ENCODE measurements at regions not wholly inside any gene's neighbourhood (a gene's known extent, or its start where the extent isn't known, plus 50 kb on each side); places are given as distances from the start of the nearest gene placed in this dataset.

GRCh38 chr4:184531008-184531407, 56.7 kb upstream of the IRF2 start:
- no peak overlapping the region for H3K4me3 ChIP-seq (replicated peaks; ENCODE audit: low read depth, low read length)
- DNase-seq (ENCODE audit: low read depth) = no peak
- no peak for TF ChIP-seq CTCF (IDR thresholded peaks at IDR 0.05; ENCODE audit: low read length, missing control alignments)

GRCh38 chr4:184529283-184529682, 54.9 kb upstream of the IRF2 start:
- DNase-seq (ENCODE audit: low read depth) = no peak
- no peak overlapping the region for H3K4me3 ChIP-seq (replicated peaks; ENCODE audit: low read depth, low read length)
- no peak for TF ChIP-seq CTCF (IDR thresholded peaks at IDR 0.05; ENCODE audit: low read length, missing control alignments)

GRCh38 chr4:184528713-184529112, 54.4 kb upstream of the IRF2 start:
- no peak overlapping the region for H3K4me3 ChIP-seq (replicated peaks; ENCODE audit: low read depth, low read length)
- no peak for DNase-seq (ENCODE audit: low read depth)
- TF ChIP-seq CTCF (IDR thresholded peaks at IDR 0.05; ENCODE audit: low read length, missing control alignments) = no peak

GRCh38 chr4:184528051-184528450, 53.7 kb upstream of the IRF2 start:
- DNase-seq (ENCODE audit: low read depth) = no peak
- H3K4me3 ChIP-seq (replicated peaks; ENCODE audit: low read depth, low read length) = no peak overlapping the region
- no peak for TF ChIP-seq CTCF (IDR thresholded peaks at IDR 0.05; ENCODE audit: low read length, missing control alignments)

- DNase-seq (ENCODE audit: low read depth) = no peak
- no peak for TF ChIP-seq CTCF (IDR thresholded peaks at IDR 0.05; ENCODE audit: low read length, missing control alignments)
- H3K4me3 ChIP-seq (replicated peaks; ENCODE audit: low read depth, low read length) = no peak overlapping the region
Observed at GRCh38 chr4:184526228-184526627, 51.9 kb upstream of the IRF2 start.
